T-helper 1 cell treated with Interleukin-12 subunit alpha and Interleukin-12 subunit beta and Interleukin-4 antibody, amounts not matched to agents 30 ng/mL and 1 ng/mL, for 36 hours (primary cell): ENCODE measurements at regions not wholly inside any gene's neighbourhood (a gene's known extent, or its start where the extent isn't known, plus 50 kb on each side); places are given as distances from the start of the nearest gene placed in this dataset.

Source experiments
- intact Hi-C: fragments of 100-400 bp; cut with micrococcal nuclease; formaldehyde crosslinking; loops from one replicate; pipeline ENCODE4 v1.15.1; 2024

DNA sequence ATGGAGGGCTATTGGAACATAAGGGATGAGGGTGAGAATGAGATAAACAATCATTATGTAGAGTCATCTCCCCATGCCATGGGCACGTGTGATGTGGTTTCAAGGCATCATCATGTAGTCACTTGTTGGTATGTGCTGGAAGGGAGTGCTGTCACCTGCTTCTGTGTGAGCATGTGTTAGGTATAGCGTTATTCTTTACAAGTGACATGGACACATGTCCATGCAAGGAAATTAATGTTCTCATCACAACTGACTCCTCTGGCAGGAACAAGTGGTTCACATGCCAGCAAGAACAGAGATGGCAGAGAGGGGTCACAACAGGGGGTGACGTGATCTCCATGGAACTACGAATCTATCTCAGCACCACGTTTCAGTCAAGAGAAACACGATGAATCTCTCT lies 815.8 kb downstream of the BCL11B start:
- intact Hi-C loops: no loop called here

DNA sequence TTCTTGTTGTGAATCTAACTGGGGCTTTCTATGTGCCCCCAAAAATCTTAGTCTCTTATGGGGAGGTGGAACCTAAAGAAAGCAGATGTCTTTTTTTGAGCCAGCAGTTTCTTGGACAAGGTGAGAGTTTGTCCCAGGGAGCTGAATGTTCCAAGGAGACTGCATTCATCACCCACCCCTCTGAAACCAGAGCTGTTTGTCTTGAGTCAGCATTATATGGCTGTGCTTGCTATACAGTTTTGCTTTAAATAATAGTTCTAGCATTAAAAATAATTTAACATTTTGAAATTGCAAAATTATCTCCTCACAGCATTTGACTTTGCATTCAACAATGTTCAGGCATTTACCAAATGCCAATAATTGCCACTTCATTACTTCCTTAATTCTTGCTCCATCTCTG lies 813.3 kb downstream of the BCL11B start:
- intact Hi-C loops: no loop called here

DNA sequence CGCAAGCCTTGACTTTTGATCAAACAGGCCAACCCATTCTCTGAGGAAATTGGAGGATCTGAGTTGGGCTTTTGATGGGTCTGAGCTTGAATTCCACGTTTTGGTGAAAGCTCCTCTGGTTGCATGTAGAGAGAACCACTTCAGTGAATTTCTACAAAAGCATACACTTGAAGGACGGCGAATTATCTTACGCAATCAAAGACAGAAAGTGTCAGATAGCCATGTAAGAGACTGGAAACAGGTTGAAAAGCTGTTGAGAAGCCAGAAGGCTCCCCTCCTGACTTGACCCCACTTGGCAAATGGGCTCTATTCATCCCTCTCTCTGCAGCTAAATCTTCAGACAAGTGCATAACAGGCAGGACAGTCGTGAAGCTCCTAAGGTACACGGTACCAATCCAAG lies 809.1 kb downstream of the BCL11B start:
- intact Hi-C loops: no loop called here

DNA sequence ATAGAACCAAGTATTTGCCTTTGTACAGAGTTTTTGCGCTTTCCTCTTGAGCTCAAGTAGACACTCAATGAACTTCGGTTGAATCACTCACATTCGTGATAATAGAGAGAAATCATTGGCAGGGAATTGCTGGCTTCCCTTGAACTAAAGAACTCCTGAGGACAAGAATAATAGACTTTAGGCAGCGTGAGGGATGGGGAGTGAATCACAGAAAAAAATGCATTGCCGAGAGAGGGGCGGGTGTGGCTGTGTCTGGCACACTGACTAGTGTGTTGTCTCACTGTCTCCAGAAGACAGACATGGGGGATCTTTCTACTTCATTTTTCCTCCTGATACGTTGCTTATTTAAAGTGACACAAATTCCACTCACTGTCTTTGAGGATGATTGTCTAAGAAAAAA lies 805.2 kb downstream of the BCL11B start:
- intact Hi-C loops: no loop called here

DNA sequence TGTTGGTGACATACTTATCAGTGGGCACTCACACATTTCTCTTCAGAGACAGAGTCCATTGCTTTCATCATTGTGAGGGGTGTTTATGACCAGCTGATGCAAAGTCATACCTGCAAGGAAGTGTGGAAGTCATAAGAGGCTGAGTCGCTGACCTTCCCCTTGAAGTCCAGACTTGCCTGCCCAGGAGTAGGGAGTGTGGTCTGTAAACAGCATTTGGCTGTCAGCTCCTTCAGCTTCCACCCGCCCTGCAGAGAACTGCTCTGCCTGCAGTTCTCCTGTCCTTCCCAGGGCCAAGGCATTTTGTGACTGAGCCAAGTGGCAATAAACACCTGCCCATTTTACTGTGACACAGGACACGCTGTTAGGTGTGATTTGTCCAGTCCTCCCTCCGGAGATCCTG lies 801.3 kb downstream of the BCL11B start:
- intact Hi-C loops: no loop called here

DNA sequence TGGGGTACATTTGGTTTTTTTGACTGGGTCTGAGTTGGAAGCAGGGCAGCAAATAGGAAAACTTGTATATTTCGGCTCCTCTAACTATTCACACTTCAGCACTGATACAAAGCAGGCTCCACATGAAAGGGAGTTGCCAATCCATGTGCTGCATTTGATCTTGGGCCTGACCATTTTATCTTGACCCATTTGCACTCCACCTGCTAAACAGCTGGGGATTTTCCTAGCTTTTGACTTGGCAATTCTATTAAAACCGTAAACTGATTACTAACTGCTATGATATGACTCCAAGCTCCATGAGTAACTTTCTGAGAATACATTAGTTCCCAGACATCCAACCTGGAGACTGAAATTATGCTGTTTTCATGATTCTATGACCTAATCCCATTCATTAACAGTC lies 797.1 kb downstream of the BCL11B start:
- intact Hi-C loops: no loop called here

- intact Hi-C loops: no loop called here
Measured at GRCh38 chr14:98477935-98478334, 794.1 kb downstream of the BCL11B start.

- intact Hi-C loops: no loop called here
Measured at GRCh38 chr14:98489115-98489514, 782.9 kb downstream of the BCL11B start.

DNA sequence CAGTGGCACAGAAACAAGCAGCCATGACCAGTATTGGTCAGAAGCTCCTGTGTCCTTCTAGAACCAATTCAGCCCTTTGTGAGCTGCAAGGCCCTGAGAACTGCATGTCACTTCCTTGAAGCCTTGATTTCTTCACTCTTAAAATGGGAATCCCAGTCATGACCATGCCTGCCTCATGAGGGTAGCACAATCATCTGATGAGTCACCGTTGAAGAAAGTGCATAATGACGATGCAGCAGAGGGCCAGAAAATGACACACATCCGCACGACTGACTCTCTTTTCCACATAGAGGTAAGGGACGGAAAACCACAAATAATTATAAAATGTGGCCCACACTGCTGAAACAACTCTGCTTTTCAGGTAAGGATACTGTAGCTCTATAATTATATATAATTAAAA lies 777.4 kb downstream of the BCL11B start:
- intact Hi-C loops: no loop called here

DNA sequence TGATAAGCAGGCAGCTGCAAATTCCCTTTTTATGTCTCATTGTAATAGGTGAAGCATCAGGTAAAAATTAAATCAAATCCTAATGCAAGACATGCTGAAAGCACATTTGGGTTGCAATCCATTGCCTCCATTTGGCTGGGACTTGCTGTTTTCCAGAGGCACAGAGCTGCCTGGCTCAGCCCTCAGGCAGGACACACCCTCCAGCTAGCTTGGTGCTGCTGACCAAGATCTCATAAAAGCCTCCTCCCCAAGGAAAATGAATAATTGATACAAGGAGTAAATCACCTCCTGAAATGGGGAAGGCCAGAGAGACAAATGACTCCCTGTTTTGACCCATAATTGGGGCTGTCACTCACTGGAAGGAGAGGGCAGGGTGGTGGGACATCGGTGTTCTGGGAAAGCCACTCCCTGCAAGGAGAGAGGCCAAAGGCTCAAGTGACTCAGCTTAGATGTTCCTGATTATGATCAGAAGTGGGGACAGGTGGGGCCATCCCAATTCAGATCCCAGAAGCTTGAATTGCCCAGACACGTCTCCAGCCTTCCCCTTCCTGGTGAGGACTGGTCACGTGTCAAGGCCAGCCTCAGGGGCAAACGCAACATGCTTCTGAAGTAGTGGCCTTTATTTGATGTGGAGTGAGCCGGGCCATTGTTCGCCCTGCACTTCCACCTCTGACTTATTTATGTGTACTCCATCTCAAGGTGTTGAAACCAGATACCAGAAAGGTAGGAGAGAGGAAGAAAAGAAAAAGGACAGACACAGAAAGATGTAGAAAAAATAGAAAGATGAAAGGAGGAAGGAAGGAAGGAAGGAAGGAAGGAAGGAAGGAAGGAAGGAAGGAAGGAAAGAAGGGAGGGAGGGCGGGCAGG lies 773.7 kb downstream of the BCL11B start:
- intact Hi-C loops: no loop called here

DNA sequence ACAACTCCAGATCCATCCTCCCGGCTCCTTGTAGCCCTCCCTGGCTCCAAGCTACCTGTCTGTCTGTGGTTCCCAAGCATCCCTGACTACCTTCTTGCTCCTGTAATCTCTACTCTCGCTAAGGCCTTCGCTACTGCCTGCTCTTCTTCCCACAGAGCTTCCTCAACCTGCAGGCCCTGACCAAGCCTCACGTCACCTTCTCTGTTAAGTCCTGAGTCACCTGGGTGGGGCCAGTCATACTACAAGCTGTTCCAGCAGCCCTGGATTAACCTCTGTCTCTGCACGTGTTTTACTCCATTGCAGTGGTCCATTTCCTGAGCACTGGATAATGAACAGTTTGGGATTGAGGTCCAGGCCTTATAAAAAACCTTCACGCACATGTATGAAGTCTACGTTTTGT lies 770.7 kb downstream of the BCL11B start:
- intact Hi-C loops: no loop called here

DNA sequence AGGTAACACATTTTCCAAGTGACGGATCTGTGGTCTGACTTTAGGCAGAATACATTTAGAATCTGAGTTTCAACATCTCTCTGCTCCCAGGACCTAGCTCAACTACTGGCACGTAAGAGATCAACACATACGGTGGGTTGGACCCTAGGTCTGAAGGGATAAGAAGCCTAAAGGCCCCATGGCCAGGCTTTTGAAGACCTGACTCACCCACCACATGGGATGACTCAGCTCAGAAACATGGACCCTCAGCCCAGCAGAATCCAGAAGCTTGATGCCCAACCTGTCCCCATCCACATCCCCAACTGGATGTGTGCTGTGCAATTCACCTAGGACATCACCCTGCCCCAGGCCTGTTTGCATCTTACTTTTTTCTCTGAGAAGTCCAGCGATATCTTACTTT lies 770.2 kb downstream of the BCL11B start:
- intact Hi-C loops: no loop called here

DNA sequence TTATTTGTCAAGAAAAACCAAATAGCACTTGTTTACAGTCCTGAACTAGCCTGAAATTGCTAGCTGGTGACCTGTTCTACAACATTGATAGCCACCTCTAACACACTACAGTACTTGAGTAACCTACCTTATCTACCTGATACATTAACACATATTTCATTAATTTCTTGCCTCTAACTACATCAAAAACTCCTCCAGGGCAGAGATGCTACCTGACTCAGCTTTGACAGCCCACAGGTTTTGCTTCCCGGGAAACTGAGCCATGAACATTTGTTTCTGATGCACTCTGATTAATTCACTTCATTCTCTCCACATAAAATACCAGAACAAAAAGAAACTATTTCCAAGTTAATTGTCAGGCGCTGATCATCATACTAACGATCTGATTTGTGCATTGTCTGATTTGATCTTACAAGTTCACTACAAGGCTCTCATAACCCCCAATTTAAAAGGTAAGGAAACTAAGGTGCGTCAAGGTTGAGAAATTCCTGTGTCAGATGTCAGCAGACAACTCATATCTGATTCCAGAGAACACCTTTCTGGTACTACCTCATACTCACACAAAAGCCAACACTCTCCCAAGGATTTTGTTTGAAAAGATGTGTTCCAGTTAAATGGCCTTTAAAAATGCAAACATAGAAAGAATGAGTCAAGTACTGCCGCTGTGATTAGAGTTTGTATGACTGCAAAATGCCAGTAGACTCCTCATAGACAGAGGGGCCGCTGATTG lies 768.7 kb downstream of the BCL11B start:
- intact Hi-C loops: no loop called here

DNA sequence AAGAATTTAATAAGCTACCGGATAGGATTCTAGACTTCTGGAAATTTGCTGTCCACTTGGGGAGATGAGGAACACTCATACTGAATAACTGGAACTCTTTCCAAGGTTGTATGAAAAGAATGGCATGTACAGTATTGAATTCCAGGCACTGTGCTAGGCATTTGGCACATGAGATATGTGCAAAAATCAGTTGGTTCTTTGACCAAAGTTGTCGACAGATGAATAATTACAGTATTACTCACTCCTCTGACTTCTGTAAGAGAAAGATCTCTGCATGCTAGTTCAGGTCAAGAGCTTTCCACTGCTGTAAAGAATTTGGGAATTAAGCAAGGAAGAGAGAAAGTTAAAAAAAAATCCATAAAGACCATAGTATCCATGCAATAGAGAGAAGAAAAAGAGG lies 764.7 kb downstream of the BCL11B start:
- intact Hi-C loops: no loop called here

- intact Hi-C loops: loop anchor here (5.0 to 10.0 kb wide), 2 partner anchors 373 to 754 kb away; no protein-coding TSS in a partner anchor
Measured at GRCh38 chr14:98510392-98510791, 761.6 kb downstream of the BCL11B start.

DNA sequence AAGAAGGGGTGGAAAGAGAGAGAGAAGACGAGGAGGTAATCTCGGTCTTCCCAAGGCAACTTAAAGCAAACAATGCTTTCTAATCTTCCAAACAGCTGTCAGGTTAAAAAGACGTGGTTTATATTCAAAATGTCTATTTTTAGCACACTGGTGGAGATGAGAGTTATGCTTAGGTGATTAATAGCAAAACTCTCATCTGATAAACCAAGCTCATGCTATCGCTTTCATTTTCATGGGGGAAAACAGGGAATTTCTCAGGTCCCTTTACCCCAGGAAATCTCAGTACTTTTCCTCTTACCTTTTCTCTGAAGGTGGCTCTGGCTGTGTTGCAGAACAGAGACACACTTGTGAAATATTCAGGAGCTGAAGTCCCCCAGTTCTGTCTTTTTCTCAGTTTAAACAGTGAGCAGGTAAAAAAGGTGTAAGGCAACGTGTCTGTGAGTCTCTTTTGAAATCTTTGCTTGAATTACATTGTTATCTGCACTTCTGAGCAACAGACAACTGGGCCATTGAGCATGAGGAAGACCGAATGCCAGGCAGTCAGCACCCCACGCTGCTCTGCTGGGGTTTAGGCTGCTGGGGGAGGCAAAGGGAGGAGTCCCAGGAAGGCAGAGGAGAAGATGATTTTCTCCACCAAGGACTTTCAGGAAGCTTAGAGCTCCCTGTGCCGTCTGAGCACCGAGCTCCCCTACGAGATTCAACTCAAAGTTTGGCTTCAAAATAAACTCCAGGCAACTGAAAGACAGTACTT lies 759.3 kb downstream of the BCL11B start:
- intact Hi-C loops: loop anchor here (5.0 to 10.0 kb wide), 2 partner anchors 375 to 752 kb away; no protein-coding TSS in a partner anchor

GRCh38 chr14:98513558-98513957 lies 758.4 kb downstream of the BCL11B start:
- intact Hi-C loops: loop anchor here (5.0 to 10.0 kb wide), 2 partner anchors 376 to 751 kb away; no protein-coding TSS in a partner anchor

- intact Hi-C loops: loop anchor here (5.0 to 10.0 kb wide), 2 partner anchors 377 to 751 kb away; no protein-coding TSS in a partner anchor
Measured at GRCh38 chr14:98514016-98514415, 758.0 kb downstream of the BCL11B start.

DNA sequence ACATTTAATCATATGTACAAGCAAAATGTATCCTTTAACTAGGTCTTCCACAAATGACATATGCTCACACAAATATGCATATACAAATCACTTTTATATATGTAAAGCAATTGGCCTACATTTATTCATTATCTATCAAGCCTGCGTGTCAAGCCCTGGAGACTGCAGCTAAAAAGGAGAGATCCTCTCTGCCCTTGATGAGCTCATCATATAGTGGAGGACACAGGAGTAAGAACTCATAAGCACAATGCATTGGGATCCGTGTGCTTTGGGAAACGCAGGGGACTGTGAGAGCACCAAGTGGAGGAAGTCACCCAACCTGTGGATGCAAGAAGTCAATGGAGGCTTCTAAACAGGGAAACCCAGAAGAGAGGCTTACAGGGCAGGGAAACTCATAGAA lies 735.7 kb downstream of the BCL11B start:
- intact Hi-C loops: no loop called here

DNA sequence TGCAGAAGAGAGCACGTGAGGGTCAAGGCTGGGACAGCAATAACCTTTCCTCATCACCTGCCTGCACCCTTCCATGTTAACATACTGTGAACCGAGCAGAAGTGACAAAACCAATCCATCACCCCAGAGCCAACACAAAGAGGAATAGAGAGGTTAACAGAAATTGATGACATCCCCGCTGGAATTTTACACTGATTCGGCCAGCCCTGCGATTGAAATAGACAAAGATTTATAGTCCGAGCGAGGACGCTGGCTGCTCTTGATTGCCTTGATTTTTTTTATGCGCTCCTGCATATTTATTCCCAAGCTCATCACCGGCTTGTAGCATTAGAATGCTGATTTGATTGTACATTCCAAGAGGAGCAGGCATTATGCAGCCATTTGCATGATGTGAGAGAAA lies 729.7 kb downstream of the BCL11B start:
- intact Hi-C loops: no loop called here

GRCh38 chr14:98543074-98543473 lies 728.9 kb downstream of the BCL11B start:
- intact Hi-C loops: no loop called here

DNA sequence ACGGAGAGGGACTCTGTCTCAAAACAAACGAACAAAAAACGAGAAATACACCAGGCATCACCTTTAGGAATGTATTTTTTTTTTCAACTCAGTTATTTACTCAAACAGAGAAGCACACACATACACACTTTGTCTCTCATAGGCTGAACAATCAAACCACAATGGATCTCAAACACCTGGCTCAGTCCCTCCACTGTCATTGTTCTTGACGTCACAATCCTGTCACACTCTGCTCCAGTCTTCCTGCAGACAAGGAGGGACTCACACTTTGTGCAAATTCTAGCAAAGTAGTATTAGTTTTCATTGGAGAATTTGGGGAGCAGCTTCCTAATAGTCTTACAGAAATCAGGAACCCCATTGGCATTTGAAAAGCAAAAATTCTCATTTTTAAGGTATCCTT lies 727.8 kb downstream of the BCL11B start:
- intact Hi-C loops: no loop called here
